Right lobe of liver (tissue), 6 donors: ENCODE measurements at regions not wholly inside any gene's neighbourhood (a gene's known extent, or its start where the extent isn't known, plus 50 kb on each side); places are given as distances from the start of the nearest gene placed in this dataset.

Source experiments
- ATAC-seq, 4 donors: fragments of 200-7000 bp; cut with Tn5 transposase; one replicate each; pipeline ENCODE4 v1.9.1; 2020; ENCODE audit warnings: mild to moderate bottlenecking in 4 of 4, moderate library complexity in 4 of 4
- DNase-seq, 3 donors: peaks; one replicate each; pipeline ENCODE4 v3.0.0-alpha.2; 2020
- H3K27ac ChIP-seq, 3 donors: fragments of 200-600 bp; one replicate each; pipeline ENCODE4 v1.8.0; 2022
- H3K27me3 ChIP-seq, 2 donors: fragments of 200-600 bp; one replicate each; pipeline ENCODE4 v1.8.0; 2022
- H3K36me3 ChIP-seq, 4 donors: fragments of 200-600 bp; sonication (generic) in 1 of 4; one replicate each; pipeline versions ENCODE4 v1.5.1 to v1.8.0; 2017 to 2022; ENCODE audit warnings: control low read depth in 1 of 4
- H3K4me1 ChIP-seq, 4 donors: fragments of 200-600 bp; sonication (generic) in 1 of 4; one replicate each; pipeline versions ENCODE4 v1.5.1 to v1.8.0; 2017 to 2022; ENCODE audit warnings: control low read depth in 1 of 4
- H3K4me3 ChIP-seq, 3 donors: fragments of 200-600 bp; one replicate each; pipeline ENCODE4 v1.8.0; 2022
- H3K9me3 ChIP-seq, 4 donors: fragments of 200-600 bp; sonication (generic) in 1 of 4; one replicate each; pipeline versions ENCODE4 v1.5.1 to v1.8.0; 2017 to 2022; ENCODE audit warnings: control low read depth in 1 of 4
- CTCF ChIP-seq, 4 donors: fragments of 200-600 bp in 3 of 4; fragments of 450-650 bp in 1 of 4; IDR thresholded peaks; one replicate each; pipeline versions ENCODE4 v1.5.1 to v1.8.0; 2016 to 2022; ENCODE audit warnings: antibody characterized with exemption in 4 of 4, mild to moderate bottlenecking in 2 of 4
- POLR2A ChIP-seq: fragments of 450-650 bp; IDR thresholded peaks from one replicate; pipeline ENCODE4 v1.6.1; 2017; ENCODE audit warnings: antibody characterized with exemption, mild to moderate bottlenecking
- WGBS: methylation state at CpG from one replicate; pipeline ENCODE4 v1.1.6; 2018; ENCODE audit warnings: low coverage, low lambda C conversion rate; ENCODE audit not compliant: insufficient coverage; ENCODE audit errors: missing lambda C conversion rate; 5-methylcytosine and 5-hydroxymethylcytosine counted together
- intact Hi-C, 2 donors: fragments of 100-400 bp; cut with DNase I; formaldehyde crosslinking; loops; one replicate each; pipeline versions ENCODE4 v1.11.2 to v1.14.1; 2022
- donor health status: DM: no; HTN: yes; CAD: no.
- donor health status: DM: no; HTN: no; CAD: no.
- donor health status: DM: no; HTN: no; CAD: no.
- donor health status: DM: no; HTN: yes; CAD: no.
- donor health status: DM: no; HTN: yes; CAD: no.

GRCh38 chr14:25908277-25909044 is 689.4 kb downstream of the NOVA1 start:
- Histone ChIP-seq H3K27me3 (no peaks in the 10 kb centered on the region), H3K27ac (no peak overlapping the region), H3K9me3 (no peaks in the 10 kb centered on the region), H3K4me1 (no peaks in the 10 kb centered on the region), H3K4me3 (no peak overlapping the region), H3K36me3 (no peaks in the 10 kb centered on the region)
- intact Hi-C loops, result no loop called here
- 35% methylated on average over 3 of the region's 3 CpGs for WGBS
- no peak for ATAC-seq
- no peak for TF ChIP-seq POLR2A
- no peak for TF ChIP-seq CTCF (IDR thresholded peaks at IDR 0.05)
- no peak for DNase-seq

- Histone ChIP-seq H3K9me3 (no peaks in the 10 kb centered on the region), H3K36me3 (no peaks in the 10 kb centered on the region), H3K4me3 (no peak overlapping the region), H3K27ac (no peak overlapping the region), H3K4me1 (no peaks in the 10 kb centered on the region), H3K27me3 (no peaks in the 10 kb centered on the region)
- ATAC-seq (no peak), DNase-seq (no peak)
- intact Hi-C loops, result no loop called here
- 25% methylated on average over 3 of the region's 3 CpGs for WGBS
- TF ChIP-seq POLR2A, result no peak
- TF ChIP-seq CTCF (IDR thresholded peaks at IDR 0.05), result no peak
Measured at GRCh38 chr14:25904446-25904845, 693.4 kb downstream of the NOVA1 start.

- no peak overlapping the region for H3K4me3 ChIP-seq
- DNase-seq (no peak), ATAC-seq (no peak)
- intact Hi-C loops, result no loop called here
- H3K4me1 ChIP-seq, result no peaks in the 10 kb centered on the region
- TF ChIP-seq POLR2A, result no peak
- no peak for TF ChIP-seq CTCF (IDR thresholded peaks at IDR 0.05)
- H3K36me3 ChIP-seq, result no peaks in the 10 kb centered on the region
- H3K9me3 ChIP-seq, result no peaks in the 10 kb centered on the region
- 38% methylated on average over 1 of the region's 1 CpG for WGBS
- H3K27ac ChIP-seq, result no peak overlapping the region
- no peaks in the 10 kb centered on the region for H3K27me3 ChIP-seq
Measured at GRCh38 chr14:25899197-25899596, 698.6 kb downstream of the NOVA1 start.

- Histone ChIP-seq H3K4me3 (no peak overlapping the region), H3K4me1 (no peaks in the 10 kb centered on the region), H3K9me3 (no peaks in the 10 kb centered on the region), H3K27me3 (no peaks in the 10 kb centered on the region), H3K27ac (no peak overlapping the region), H3K36me3 (no peaks in the 10 kb centered on the region)
- DNase-seq (no peak), ATAC-seq (no peak)
- TF ChIP-seq POLR2A, result no peak
- TF ChIP-seq CTCF (IDR thresholded peaks at IDR 0.05), result no peak
- 33% methylated on average over 1 of the region's 1 CpG for WGBS
- intact Hi-C loops, result no loop called here
Measured at GRCh38 chr14:25896777-25897176, 701.1 kb downstream of the NOVA1 start.
